Caco-2 (cell line): ENCODE measurements at regions not wholly inside any gene's neighbourhood (a gene's known extent, or its start where the extent isn't known, plus 50 kb on each side); places are given as distances from the start of the nearest gene placed in this dataset.

Experiments
- BruUV-seq: library from RNA; stranded (reverse); fragments of 400-500 nt; replicated peaks from 2 replicates; lab custom pipeline; 2021; lab: Mats Ljungman, UMichigan
- CTCF ChIA-PET: fragments of 300-600 bp; sonication (Branson Sonifier 250); formaldehyde crosslinking; loops from one replicate; lab custom pipeline; 2022; ENCODE audit warnings: antibody characterized with exemption; lab: Charles Lee
- POLR2A ChIA-PET: fragments of 300-600 bp; sonication (Branson Sonifier 250); formaldehyde crosslinking; loops from one replicate; lab custom pipeline; 2022; ENCODE audit warnings: antibody characterized with exemption; lab: Charles Lee
- DNase-seq, 2 experiments: peaks; one replicate each; pipeline versions ENCODE4 v3.0.0 to v3.0.0-alpha.2; 2020 to 2022
- H3K27me3 ChIP-seq: replicated peaks from 2 replicates; pipeline ENCODE4 v1.6.0; 2011; ENCODE audit warnings: low read length; ENCODE audit not compliant: control insufficient read depth, insufficient read depth
- H3K36me3 ChIP-seq: 2 replicates; pipeline ENCODE4 v1.5.1; 2011; ENCODE audit warnings: low read length; ENCODE audit not compliant: control insufficient read depth, insufficient read depth
- H3K4me1 ChIP-seq: fragments of 250-450 bp; sonication (Bioruptor Pico); 2 replicates; pipeline ENCODE4 v1.5.1; 2020; ENCODE audit warnings: mild to moderate bottlenecking
- H3K4me3 ChIP-seq: 2 replicates; pipeline ENCODE4 v1.5.1; 2011; ENCODE audit warnings: low read depth, mild to moderate bottlenecking, control low read depth, low read length
- H3K9me3 ChIP-seq: fragments of 250-450 bp; sonication (Bioruptor Pico); 2 replicates; pipeline ENCODE4 v1.5.1; 2020; ENCODE audit warnings: mild to moderate bottlenecking, moderate library complexity
- H3K27ac Mint-ChIP-seq: one replicate; pipeline ENCODE4 v1.8.0; 2022; ENCODE audit warnings: mixed read lengths; ENCODE audit not compliant: unreplicated experiment
- H3K27me3 Mint-ChIP-seq: one replicate; pipeline ENCODE4 v1.8.0; 2022; ENCODE audit warnings: mixed read lengths; ENCODE audit not compliant: insufficient read depth, unreplicated experiment
- H3K36me3 Mint-ChIP-seq: one replicate; pipeline ENCODE4 v1.8.0; 2022; ENCODE audit warnings: mild to moderate bottlenecking, mixed read lengths; ENCODE audit not compliant: insufficient read depth, unreplicated experiment
- H3K4me1 Mint-ChIP-seq: one replicate; pipeline ENCODE4 v1.8.0; 2022; ENCODE audit warnings: low read depth, mixed read lengths; ENCODE audit not compliant: unreplicated experiment
- H3K4me3 Mint-ChIP-seq: one replicate; pipeline ENCODE4 v1.8.0; 2022; ENCODE audit warnings: mild to moderate bottlenecking, moderate library complexity, mixed read lengths; ENCODE audit not compliant: unreplicated experiment
- H3K9me3 Mint-ChIP-seq: one replicate; pipeline ENCODE4 v1.8.0; 2022; ENCODE audit warnings: mixed read lengths; ENCODE audit not compliant: unreplicated experiment
- intact Hi-C: fragments of 100-400 bp; cut with micrococcal nuclease; formaldehyde crosslinking; loops from one replicate; pipeline ENCODE4 v1.10.0; 2022; ENCODE audit not compliant: unreplicated experiment
- TF ChIP-seq, protein P1 (sequence below), 2 experiments: fragments of 200-600 bp in 1 of 2; IDR thresholded peaks; 1 replicate in 1 of 2; 2 replicates in 1 of 2; pipeline versions ENCODE4 v1.5.1 to v1.8.0; 2011 to 2022; ENCODE audit warnings: antibody characterized with exemption in 1 of 2, control low read depth in 1 of 2, inconsistent platforms in 1 of 2, low read depth in 1 of 2, low read length in 1 of 2, mild to moderate bottlenecking in 1 of 2, moderate library complexity in 1 of 2; ENCODE audit not compliant: insufficient read depth in 1 of 2, severe bottlenecking in 1 of 2, unreplicated experiment in 1 of 2

DNA sequence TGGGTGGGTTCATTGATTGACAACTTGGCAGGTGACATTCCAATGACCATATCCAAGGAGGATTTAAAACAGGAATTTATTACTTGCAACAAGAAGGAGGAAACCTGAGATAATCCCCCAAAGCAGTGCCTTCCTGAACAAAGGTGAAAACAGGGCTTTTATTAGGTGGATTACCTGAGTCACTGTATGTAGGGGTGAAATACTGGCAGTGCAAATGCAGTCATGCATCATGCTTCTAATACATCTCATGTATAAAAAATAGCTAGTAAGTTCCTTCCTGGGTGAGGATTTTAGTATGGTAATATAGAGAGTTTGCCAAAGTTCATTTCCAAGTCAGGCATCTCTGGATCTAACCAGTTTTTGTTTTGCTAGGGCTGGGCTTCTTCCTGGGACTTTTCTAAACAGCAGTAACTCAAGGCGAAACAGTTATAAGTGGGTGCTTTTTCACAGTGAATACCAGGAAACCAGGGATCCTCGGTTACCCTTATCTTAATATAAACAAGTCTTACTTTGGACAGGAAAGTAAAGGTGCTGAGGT is 583.4 kb upstream of the LRRTM1 start:
- peak; percentile 35 to 41 for DNase-seq
- Mint-ChIP-seq H3K4me3 (no peak overlapping the region), H3K9me3 (peaks cover 9% of the 10 kb centered on the region), H3K27me3 (no peaks in the 10 kb centered on the region), H3K27ac (peak overlapping the region; percentile 70), H3K36me3 (no peaks in the 10 kb centered on the region), H3K4me1 (peaks cover 15% of the 10 kb centered on the region)
- POLR2A ChIA-PET = no interaction called here
- BruUV-seq = no TSS peak
- no peaks in the 10 kb centered on the region for H3K27me3 ChIP-seq
- CTCF ChIA-PET = no interaction called here
- intact Hi-C loops = no loop called here
- H3K36me3 ChIP-seq = no peaks in the 10 kb centered on the region
- H3K4me3 ChIP-seq = no peak overlapping the region
- H3K9me3 ChIP-seq = no peaks in the 10 kb centered on the region
- TF ChIP-seq, protein P1, sequence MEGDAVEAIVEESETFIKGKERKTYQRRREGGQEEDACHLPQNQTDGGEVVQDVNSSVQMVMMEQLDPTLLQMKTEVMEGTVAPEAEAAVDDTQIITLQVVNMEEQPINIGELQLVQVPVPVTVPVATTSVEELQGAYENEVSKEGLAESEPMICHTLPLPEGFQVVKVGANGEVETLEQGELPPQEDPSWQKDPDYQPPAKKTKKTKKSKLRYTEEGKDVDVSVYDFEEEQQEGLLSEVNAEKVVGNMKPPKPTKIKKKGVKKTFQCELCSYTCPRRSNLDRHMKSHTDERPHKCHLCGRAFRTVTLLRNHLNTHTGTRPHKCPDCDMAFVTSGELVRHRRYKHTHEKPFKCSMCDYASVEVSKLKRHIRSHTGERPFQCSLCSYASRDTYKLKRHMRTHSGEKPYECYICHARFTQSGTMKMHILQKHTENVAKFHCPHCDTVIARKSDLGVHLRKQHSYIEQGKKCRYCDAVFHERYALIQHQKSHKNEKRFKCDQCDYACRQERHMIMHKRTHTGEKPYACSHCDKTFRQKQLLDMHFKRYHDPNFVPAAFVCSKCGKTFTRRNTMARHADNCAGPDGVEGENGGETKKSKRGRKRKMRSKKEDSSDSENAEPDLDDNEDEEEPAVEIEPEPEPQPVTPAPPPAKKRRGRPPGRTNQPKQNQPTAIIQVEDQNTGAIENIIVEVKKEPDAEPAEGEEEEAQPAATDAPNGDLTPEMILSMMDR (IDR thresholded peaks at IDR 0.05; ENCODE audit: insufficient read depth in 1 of 2, low read depth in 1 of 2, low read length in 1 of 2, severe bottlenecking in 1 of 2, unreplicated experiment in 1 of 2) = no peak
- peaks cover 24% of the 10 kb centered on the region for H3K4me1 ChIP-seq

DNA sequence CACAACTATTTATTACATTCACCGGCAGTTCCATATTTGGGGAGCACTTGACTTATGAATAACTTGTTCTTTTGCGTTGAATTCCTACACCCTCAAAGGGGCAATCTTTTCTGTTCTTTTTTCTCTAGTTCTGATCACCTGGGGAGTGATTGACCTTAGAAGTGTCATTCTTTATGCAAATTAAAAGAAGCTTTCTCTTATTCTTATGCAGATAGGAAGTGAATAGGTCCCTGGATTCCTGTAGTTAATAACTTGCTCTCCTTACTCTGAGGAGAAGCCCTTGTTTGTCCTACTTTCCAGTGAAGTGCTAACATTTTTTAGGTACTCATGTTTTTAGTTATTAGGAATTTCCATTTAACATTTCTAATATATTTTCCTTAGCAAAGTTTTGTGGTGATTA is 569.8 kb upstream of the LRRTM1 start:
- DNase-seq = no peak
- intact Hi-C loops = no loop called here
- H3K27me3 Mint-ChIP-seq = no peaks in the 10 kb centered on the region
- BruUV-seq = no TSS peak
- Histone ChIP-seq H3K36me3 (no peaks in the 10 kb centered on the region), H3K4me1 (peaks cover 8% of the 10 kb centered on the region; the same call in 1 of the 2 replicates), H3K9me3 (no peaks in the 10 kb centered on the region), H3K27me3 (no peaks in the 10 kb centered on the region), H3K4me3 (no peak overlapping the region)
- peaks cover 33% of the 10 kb centered on the region for H3K9me3 Mint-ChIP-seq
- H3K4me1 Mint-ChIP-seq = peaks cover 21% of the 10 kb centered on the region
- TF ChIP-seq, protein P1 (IDR thresholded peaks at IDR 0.05; ENCODE audit: insufficient read depth in 1 of 2, low read depth in 1 of 2, low read length in 1 of 2, severe bottlenecking in 1 of 2, unreplicated experiment in 1 of 2) = no peak
- no peak overlapping the region for H3K27ac Mint-ChIP-seq
- no peaks in the 10 kb centered on the region for H3K36me3 Mint-ChIP-seq
- POLR2A ChIA-PET = no interaction called here
- H3K4me3 Mint-ChIP-seq = no peak overlapping the region
- CTCF ChIA-PET = no interaction called here

DNA sequence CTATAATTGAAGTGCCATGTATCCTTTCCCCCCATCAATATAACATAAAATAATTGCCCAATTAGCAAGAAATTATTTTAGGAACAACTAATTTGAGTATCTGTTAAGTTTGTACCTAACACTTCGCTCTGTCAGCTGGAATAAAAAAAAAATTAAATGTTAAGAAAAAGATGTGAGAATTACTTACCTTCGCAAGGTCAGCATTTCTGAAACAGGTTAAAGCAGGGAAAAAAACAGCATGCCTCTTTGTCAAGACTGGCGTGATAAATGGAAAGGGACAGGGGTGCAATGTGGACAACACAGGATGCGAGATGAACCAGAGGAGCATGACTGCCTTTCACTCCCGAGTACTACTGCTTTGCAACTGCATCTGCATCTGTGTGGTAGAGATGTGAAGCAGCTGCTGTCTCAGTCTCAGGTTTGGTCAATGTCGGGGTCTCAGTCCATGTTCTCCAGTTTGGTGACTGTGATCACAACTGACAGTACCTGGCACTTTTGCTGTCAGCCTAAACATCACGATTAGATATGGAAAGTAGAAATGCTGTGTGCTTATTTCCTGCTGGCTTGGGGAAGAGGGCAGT is 565.4 kb upstream of the LRRTM1 start:
- no peaks in the 10 kb centered on the region for H3K9me3 ChIP-seq
- Mint-ChIP-seq H3K27ac (no peak overlapping the region), H3K9me3 (peaks cover 7% of the 10 kb centered on the region), H3K4me3 (no peak overlapping the region), H3K27me3 (no peaks in the 10 kb centered on the region), H3K36me3 (no peaks in the 10 kb centered on the region), H3K4me1 (peaks cover 26% of the 10 kb centered on the region)
- no peaks in the 10 kb centered on the region for H3K27me3 ChIP-seq
- intact Hi-C loops = no loop called here
- ChIA-PET POLR2A (no interaction called here), CTCF (no interaction called here)
- peaks cover 8% of the 10 kb centered on the region for H3K4me1 ChIP-seq
- no peak for DNase-seq
- BruUV-seq = no TSS peak
- H3K4me3 ChIP-seq = no peak overlapping the region
- TF ChIP-seq, protein P1 (IDR thresholded peaks at IDR 0.05; ENCODE audit: insufficient read depth in 1 of 2, low read depth in 1 of 2, low read length in 1 of 2, severe bottlenecking in 1 of 2, unreplicated experiment in 1 of 2) = no peak
- no peaks in the 10 kb centered on the region for H3K36me3 ChIP-seq
